DMS153 treated with DMSO at 0.1 percent for 48 hours (cell line): ENCODE measurements at regions not wholly inside any gene's neighbourhood (a gene's known extent, or its start where the extent isn't known, plus 50 kb on each side); places are given as distances from the start of the nearest gene placed in this dataset.

Experiments
- DNase-seq: peaks from one replicate; lab custom pipeline; 2025; ENCODE audit not compliant: unreplicated experiment; lab: John Stamatoyannopoulos, UW

GRCh38 chr2:14221466-14221865, 411.1 kb upstream of the LRATD1 start:
- DNase-seq = no peak

- DNase-seq = no peak
These were observed 408.9 kb upstream of the LRATD1 start for GRCh38 chr2:14223576-14223975.

- DNase-seq = no peak
These were observed 401.1 kb upstream of the LRATD1 start for GRCh38 chr2:14231391-14231898.

- DNase-seq = no peak
These were observed 400.3 kb upstream of the LRATD1 start for GRCh38 chr2:14232217-14232616.

- DNase-seq = no peak
These were observed 397.6 kb upstream of the LRATD1 start for GRCh38 chr2:14234911-14235310.

GRCh38 chr2:14235667-14236066, 396.9 kb upstream of the LRATD1 start:
- DNase-seq = no peak

GRCh38 chr2:14237902-14238301, 394.6 kb upstream of the LRATD1 start:
- DNase-seq = no peak

- DNase-seq = no peak
These were observed 392.9 kb upstream of the LRATD1 start for GRCh38 chr2:14239605-14240004.

- no peak for DNase-seq
These were observed 391.6 kb upstream of the LRATD1 start for GRCh38 chr2:14240868-14241267.

GRCh38 chr2:14245901-14246300, 386.6 kb upstream of the LRATD1 start:
- DNase-seq = no peak

- DNase-seq = no peak
These were observed 377.2 kb upstream of the LRATD1 start for GRCh38 chr2:14255135-14255820.

GRCh38 chr2:14256890-14257289, 375.6 kb upstream of the LRATD1 start:
- DNase-seq = no peak

- DNase-seq = no peak
These were observed 374.6 kb upstream of the LRATD1 start for GRCh38 chr2:14257801-14258507.

GRCh38 chr2:14261771-14262170, 370.7 kb upstream of the LRATD1 start:
- no peak for DNase-seq

- no peak for DNase-seq
These were observed 369.5 kb upstream of the LRATD1 start for GRCh38 chr2:14263053-14263452.

- DNase-seq = no peak
These were observed 362.4 kb upstream of the LRATD1 start for GRCh38 chr2:14270036-14270582.

- no peak for DNase-seq
These were observed 360.0 kb upstream of the LRATD1 start for GRCh38 chr2:14272396-14273075.

- no peak for DNase-seq
These were observed 358.9 kb upstream of the LRATD1 start for GRCh38 chr2:14273650-14274049.

- DNase-seq = no peak
These were observed 348.3 kb upstream of the LRATD1 start for GRCh38 chr2:14284244-14284643.

GRCh38 chr2:14285812-14286211, 346.7 kb upstream of the LRATD1 start:
- no peak for DNase-seq

GRCh38 chr2:14288016-14288415, 344.5 kb upstream of the LRATD1 start:
- peak; percentile 58 for DNase-seq

- no peak for DNase-seq
These were observed 339.6 kb upstream of the LRATD1 start for GRCh38 chr2:14292964-14293363.
